Aorta (tissue), 5 donors: ENCODE measurements at regions not wholly inside any gene's neighbourhood (a gene's known extent, or its start where the extent isn't known, plus 50 kb on each side); places are given as distances from the start of the nearest gene placed in this dataset.

Source experiments
- ATAC-seq: fragments of 200-7000 bp; cut with Tn5 transposase; one replicate; pipeline ENCODE4 v1.9.1; 2022; ENCODE audit warnings: moderate library complexity; ENCODE audit not compliant: low FRiP score
- DNase-seq, 2 donors: peaks; one replicate each; pipeline ENCODE4 v3.0.0-alpha.2; 2020
- H3K27ac ChIP-seq, 2 donors: one replicate each; pipeline ENCODE4 v1.5.1; 2013; ENCODE audit warnings: low read length in 2 of 2, mild to moderate bottlenecking in 2 of 2, moderate library complexity in 2 of 2, control low read depth in 1 of 2, inconsistent platforms in 1 of 2, low read depth in 1 of 2
- H3K27me3 ChIP-seq, 2 donors: one replicate each; pipeline ENCODE4 v1.6.1; 2013; ENCODE audit warnings: control low read depth in 1 of 2, low read length in 1 of 2, mild to moderate bottlenecking in 1 of 2, moderate library complexity in 1 of 2; ENCODE audit not compliant: insufficient read depth in 2 of 2, control insufficient read depth in 1 of 2
- H3K36me3 ChIP-seq, 2 donors: one replicate each; pipeline ENCODE4 v1.6.1; 2013; ENCODE audit warnings: control low read depth in 1 of 2, low read length in 1 of 2, mild to moderate bottlenecking in 1 of 2; ENCODE audit not compliant: insufficient read depth in 2 of 2, control insufficient read depth in 1 of 2
- H3K4me1 ChIP-seq, 2 donors: one replicate each; pipeline ENCODE4 v1.6.1; 2013; ENCODE audit warnings: low read length in 2 of 2, control low read depth in 1 of 2, mild to moderate bottlenecking in 1 of 2, moderate library complexity in 1 of 2; ENCODE audit not compliant: insufficient read depth in 2 of 2, control insufficient read depth in 1 of 2
- H3K4me3 ChIP-seq, 2 donors: one replicate each; pipeline ENCODE4 v1.5.1; 2013; ENCODE audit warnings: low read length in 2 of 2, control low read depth in 1 of 2, mild to moderate bottlenecking in 1 of 2
- H3K9me3 ChIP-seq: one replicate; pipeline ENCODE4 v1.6.1; 2013; ENCODE audit warnings: mild to moderate bottlenecking, low read length; ENCODE audit not compliant: control insufficient read depth
- WGBS, 2 donors: extraction: QIAGEN DNeasy Blood & Tissue Kit; methylation state at CpG; one replicate each; pipeline ENCODE4 v1.1.7; 2013; 5-methylcytosine and 5-hydroxymethylcytosine counted together
- intact Hi-C, 2 donors: fragments of 100-400 bp; cut with DNase I; formaldehyde crosslinking; loops; one replicate each; pipeline versions ENCODE4 v1.14.2 to v1.15.0; 2022
- donor health status: healthy with polysubstance abuse.
- donor health status: Bipolar disorder and iron deficiency.
- donor health status: DM: no; HTN: no; CAD: no.
- donor health status: DM: no; HTN: no; CAD: no.
- donor health status: DM: yes; HTN: yes; CAD: no.

DNA sequence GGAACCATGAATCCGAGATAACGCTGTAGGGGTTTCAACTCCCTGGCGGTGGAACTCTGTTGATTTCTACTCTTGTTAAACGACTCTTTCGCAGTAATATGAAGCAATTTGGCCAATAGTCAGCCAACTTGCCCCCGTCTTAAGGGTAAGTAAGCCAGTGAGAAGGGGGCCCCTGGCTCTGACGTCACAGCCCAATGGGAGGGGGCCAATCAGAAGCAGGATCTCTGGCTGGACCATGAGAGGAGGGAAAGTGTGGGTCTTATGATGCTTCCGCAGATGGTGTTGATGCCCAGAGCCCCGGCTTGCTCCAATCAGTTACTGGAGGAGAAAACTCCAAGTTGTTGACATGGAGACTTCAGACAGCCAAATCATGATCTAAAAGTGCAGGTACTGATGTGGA is 242.4 kb downstream of the BMP7 start:
- intact Hi-C loops, result no loop called here
- Histone ChIP-seq H3K36me3 (no peaks in the 10 kb centered on the region), H3K4me1 (no peaks in the 10 kb centered on the region), H3K27me3 (peaks cover 0 to 4% of the 10 kb centered on the region in 2 donors), H3K27ac (no peak overlapping the region), H3K4me3 (no peak overlapping the region), H3K9me3 (peaks cover 4% of the 10 kb centered on the region)
- DNase-seq (no peak), ATAC-seq (no peak)
- 86 to 89% methylated on average over 9 of the region's 9 CpGs for WGBS, 2 donors

DNA sequence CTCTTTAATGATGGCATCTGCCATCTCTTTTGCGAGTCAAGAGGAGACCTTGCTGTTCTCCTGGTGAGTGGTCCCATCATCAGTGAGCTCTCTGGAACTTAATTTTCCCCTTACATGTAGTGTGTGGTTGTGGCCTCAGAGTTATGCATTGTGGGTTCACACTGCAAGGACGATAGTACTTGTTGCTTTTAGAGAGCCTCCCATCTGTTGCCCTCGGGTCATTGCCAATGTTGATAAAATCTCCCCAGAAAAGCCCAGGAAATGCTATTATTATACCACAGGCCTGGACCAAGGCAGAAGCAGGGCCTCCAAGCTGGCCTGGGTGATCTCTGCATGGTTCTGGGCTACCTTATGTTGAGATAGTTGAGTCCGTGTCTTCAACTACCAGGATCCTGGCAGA is 241.6 kb downstream of the BMP7 start:
- no peaks in the 10 kb centered on the region for H3K4me1 ChIP-seq
- DNase-seq (no peak), ATAC-seq (no peak)
- H3K27me3 ChIP-seq, result peaks cover 0 to 4% of the 10 kb centered on the region in 2 donors
- 55% methylated on average over 4 of the region's 4 CpGs for WGBS, 2 donors
- intact Hi-C loops, result no loop called here
- H3K4me3 ChIP-seq, result no peak overlapping the region
- peaks cover 4% of the 10 kb centered on the region for H3K9me3 ChIP-seq
- H3K36me3 ChIP-seq, result no peaks in the 10 kb centered on the region
- H3K27ac ChIP-seq, result no peak overlapping the region

- Histone ChIP-seq H3K27ac (no peak overlapping the region), H3K36me3 (no peaks in the 10 kb centered on the region), H3K9me3 (peaks cover 4% of the 10 kb centered on the region), H3K27me3 (peaks cover 0 to 4% of the 10 kb centered on the region in 2 donors), H3K4me1 (no peaks in the 10 kb centered on the region), H3K4me3 (no peak overlapping the region)
- DNase-seq, result no peak
- ATAC-seq, result no peak
- intact Hi-C loops, result no loop called here
- 52 to 61% methylated on average over 3 of the region's 3 CpGs for WGBS, 2 donors
Measured at GRCh38 chr20:57025261-57025660, 241.2 kb downstream of the BMP7 start.

DNA sequence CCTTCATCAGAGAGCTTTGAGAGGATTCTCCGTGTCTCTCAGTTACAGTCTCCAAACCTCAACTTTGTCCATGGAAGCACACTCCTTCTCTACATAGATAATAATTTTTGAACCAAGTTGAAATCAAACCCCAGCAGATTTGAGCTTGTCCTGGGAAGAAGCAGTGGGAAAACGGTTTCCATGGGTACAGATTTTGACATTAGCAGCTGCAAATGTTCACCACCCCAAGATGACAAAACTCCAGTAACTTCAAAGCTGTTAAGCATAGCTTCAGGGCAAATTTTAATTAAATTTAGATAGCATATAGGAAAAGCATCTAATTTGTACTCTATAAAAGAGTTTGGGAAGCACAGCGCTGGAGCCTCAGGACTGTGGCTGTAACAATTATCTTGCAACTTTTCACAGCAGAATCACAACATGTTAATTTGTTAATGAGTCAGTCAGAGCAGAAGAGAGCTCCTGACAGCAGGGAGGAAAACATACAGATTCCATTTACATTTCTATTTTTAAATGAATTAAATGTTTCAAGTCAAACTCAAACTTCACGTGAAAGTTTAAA is 240.7 kb downstream of the BMP7 start:
- ATAC-seq (no peak), DNase-seq (no peak)
- Histone ChIP-seq H3K27me3 (peaks cover 0 to 4% of the 10 kb centered on the region in 2 donors), H3K9me3 (peaks cover 4% of the 10 kb centered on the region), H3K36me3 (no peaks in the 10 kb centered on the region), H3K4me1 (no peaks in the 10 kb centered on the region), H3K27ac (no peak overlapping the region), H3K4me3 (no peak overlapping the region)
- WGBS, 2 donors, result 49 to 52% methylated on average over 4 of the region's 4 CpGs
- intact Hi-C loops, result no loop called here

DNA sequence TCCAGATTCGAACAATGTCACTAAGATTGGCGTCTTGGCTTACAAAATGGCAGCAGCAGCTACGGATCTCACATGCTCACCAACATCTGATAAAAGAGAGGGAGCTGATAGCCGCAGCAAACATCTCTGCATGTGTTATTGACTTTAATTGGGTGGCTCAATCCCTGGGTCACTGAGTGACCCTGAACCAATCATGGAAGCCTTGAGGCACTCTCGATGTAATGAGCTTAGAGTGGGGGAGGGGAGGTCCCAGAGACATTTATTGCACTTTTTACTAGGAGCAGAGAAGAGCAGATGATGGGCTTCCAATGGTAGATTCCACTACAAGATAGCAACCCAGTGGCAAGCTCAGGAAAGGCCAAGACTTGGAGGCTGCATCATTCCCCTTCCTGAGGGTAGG is 238.7 kb downstream of the BMP7 start:
- H3K36me3 ChIP-seq, result no peaks in the 10 kb centered on the region
- peaks cover 0 to 4% of the 10 kb centered on the region in 2 donors for H3K27me3 ChIP-seq
- peaks cover 4% of the 10 kb centered on the region for H3K9me3 ChIP-seq
- intact Hi-C loops, result no loop called here
- DNase-seq (no peak), ATAC-seq (no peak)
- H3K4me1 ChIP-seq, result no peaks in the 10 kb centered on the region
- H3K27ac ChIP-seq, result no peak overlapping the region
- no peak overlapping the region for H3K4me3 ChIP-seq
- 51 to 55% methylated on average over 5 of the region's 5 CpGs for WGBS, 2 donors

GRCh38 chr20:57030611-57031600 is 235.5 kb downstream of the BMP7 start:
- H3K27me3 ChIP-seq, result no peaks in the 10 kb centered on the region
- peaks cover 7% of the 10 kb centered on the region for H3K9me3 ChIP-seq
- no peak overlapping the region for H3K4me3 ChIP-seq
- no peak for ATAC-seq
- H3K4me1 ChIP-seq, result no peaks in the 10 kb centered on the region
- H3K27ac ChIP-seq, result no peak overlapping the region
- DNase-seq, result no peak
- intact Hi-C loops, result no loop called here
- H3K36me3 ChIP-seq, result no peaks in the 10 kb centered on the region
- WGBS, 2 donors, result 34 to 38% methylated on average over 14 of the region's 14 CpGs

GRCh38 chr20:57031867-57032355 is 234.5 kb downstream of the BMP7 start:
- H3K27me3 ChIP-seq, result no peaks in the 10 kb centered on the region
- intact Hi-C loops, result no loop called here
- H3K4me3 ChIP-seq, result no peak overlapping the region
- no peak overlapping the region for H3K27ac ChIP-seq
- no peak for DNase-seq
- no peaks in the 10 kb centered on the region for H3K36me3 ChIP-seq
- WGBS, 2 donors, result 46 to 52% methylated on average over 2 of the region's 2 CpGs
- H3K4me1 ChIP-seq, result no peaks in the 10 kb centered on the region
- ATAC-seq, result no peak
- peaks cover 8% of the 10 kb centered on the region for H3K9me3 ChIP-seq

- no peak overlapping the region for H3K4me3 ChIP-seq
- DNase-seq, result no peak
- ATAC-seq, result no peak
- intact Hi-C loops, result no loop called here
- H3K27me3 ChIP-seq, result no peaks in the 10 kb centered on the region
- H3K27ac ChIP-seq, result no peak overlapping the region
- H3K9me3 ChIP-seq, result peaks cover 8% of the 10 kb centered on the region
- no peaks in the 10 kb centered on the region for H3K4me1 ChIP-seq
- no peaks in the 10 kb centered on the region for H3K36me3 ChIP-seq
- WGBS, 2 donors, result 46 to 54% methylated on average over 9 of the region's 9 CpGs
Measured at GRCh38 chr20:57032847-57033246, 233.6 kb downstream of the BMP7 start.

- H3K9me3 ChIP-seq, result peaks cover 8% of the 10 kb centered on the region
- no peaks in the 10 kb centered on the region for H3K4me1 ChIP-seq
- intact Hi-C loops, result no loop called here
- DNase-seq (no peak), ATAC-seq (no peak)
- no peak overlapping the region for H3K27ac ChIP-seq
- H3K27me3 ChIP-seq, result no peaks in the 10 kb centered on the region
- WGBS, 2 donors, result 70 to 73% methylated on average over 5 of the region's 5 CpGs
- no peaks in the 10 kb centered on the region for H3K36me3 ChIP-seq
- H3K4me3 ChIP-seq, result no peak overlapping the region
Measured at GRCh38 chr20:57034001-57034400, 232.4 kb downstream of the BMP7 start.
